Stimulated activated CD4-positive, alpha-beta T cell treated with anti-CD3 and anti-CD28 coated beads, Interleukin-1b, Interleukin-23, amount 100 ng/mL, for 48 hours (primary cell): ENCODE measurements at regions not wholly inside any gene's neighbourhood (a gene's known extent, or its start where the extent isn't known, plus 50 kb on each side); places are given as distances from the start of the nearest gene placed in this dataset.

Source experiments
- DNase-seq: peaks from one replicate; pipeline ENCODE4 v3.0.0-alpha.2; 2020

DNA sequence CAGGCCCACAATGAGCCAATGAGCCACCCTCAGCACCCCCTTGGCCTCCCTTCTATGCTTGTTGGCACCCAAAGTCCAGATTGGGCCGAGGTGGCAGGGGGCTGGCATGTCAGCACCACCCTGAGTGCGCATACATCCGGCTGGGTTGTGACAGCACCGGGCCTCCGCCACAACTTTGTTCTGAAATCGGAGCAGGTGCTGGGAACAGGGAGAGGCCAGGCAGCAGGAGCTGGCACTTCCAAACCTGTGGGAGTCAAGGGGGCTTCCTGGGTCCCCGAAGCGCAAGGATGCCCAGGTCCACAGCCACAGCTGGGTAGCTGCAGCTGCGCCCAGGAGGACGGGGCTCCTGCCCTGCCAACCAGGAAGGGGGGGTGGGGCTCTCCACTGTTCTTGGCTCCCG, 1911.9 kb upstream of the WWC1 start:
- no peak for DNase-seq

DNA sequence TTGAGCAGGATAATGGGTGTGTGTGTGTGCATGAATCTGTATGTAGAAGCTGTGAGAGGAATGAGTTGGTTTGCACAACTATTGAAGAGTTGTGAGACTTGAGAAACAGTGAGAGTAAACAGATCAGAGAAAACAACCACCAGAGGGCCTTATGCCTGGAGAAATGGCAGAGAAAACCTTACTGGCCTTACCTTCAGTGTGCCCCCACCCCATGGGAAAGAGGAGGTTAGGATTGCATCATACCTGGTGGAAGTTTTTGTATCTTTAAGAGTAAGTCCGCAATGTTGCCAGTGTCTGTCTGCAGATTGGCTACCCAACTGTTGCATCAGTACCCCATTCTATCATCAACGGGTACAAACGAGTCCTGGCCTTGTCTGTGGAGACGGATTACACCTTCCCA, 1909.4 kb upstream of the WWC1 start:
- no peak for DNase-seq

DNA sequence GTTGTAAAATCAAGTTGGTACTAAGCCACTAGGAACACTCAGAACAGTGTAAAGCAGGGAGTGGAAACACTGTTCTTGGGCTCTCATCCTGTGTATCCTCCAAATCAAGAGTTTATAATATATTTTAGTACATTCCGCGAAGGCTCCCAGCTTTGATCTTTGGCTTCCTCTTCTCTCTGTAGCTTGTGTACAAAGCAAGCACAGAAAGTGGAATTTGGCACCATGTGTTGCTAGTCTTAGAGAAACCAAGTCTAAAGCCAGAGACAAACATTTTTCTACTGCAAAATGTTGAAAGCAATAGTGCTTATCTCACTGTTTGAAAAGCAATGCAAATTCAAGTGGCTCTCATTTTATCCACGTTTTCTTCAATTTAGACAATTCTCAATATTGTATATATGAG, 1893.3 kb upstream of the WWC1 start:
- no peak for DNase-seq

DNA sequence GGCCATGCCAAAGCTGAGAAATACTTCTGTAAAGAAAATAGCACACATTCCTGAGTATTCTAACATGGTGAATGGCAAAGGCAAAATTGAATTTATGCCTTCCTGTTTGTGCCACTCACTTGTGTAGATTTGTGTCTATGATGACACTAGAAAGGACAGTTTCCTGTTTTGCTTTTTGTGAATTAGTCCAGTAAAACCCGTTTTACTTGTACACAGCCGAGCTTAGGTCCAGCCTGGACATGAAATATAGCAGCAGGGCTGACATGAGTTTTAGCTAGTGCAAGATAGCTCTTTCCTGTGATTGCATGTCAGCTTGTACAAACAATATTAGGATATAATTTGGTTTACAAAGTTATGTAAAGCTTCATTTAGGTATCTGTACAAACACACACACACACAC, 1891.7 kb upstream of the WWC1 start:
- DNase-seq: no peak

DNA sequence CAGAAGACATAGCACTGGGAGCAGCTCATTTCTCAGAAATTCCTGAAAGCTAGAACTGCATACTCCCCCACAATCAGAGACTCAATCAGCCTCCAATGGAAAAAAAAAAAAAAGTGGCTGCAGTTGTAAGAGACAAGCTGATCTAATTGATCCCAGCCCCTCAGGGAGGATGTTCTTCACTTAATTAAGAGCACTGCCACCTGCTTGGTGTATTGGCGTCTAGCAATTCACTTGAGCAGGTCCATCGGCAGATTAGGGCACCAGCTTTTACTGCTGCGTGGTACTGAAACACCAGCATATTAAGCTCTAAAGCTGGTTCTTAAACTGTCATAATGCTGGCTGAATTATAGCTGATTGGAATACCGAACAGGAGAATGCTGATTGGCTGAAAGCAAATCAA, 1890.1 kb upstream of the WWC1 start:
- no peak for DNase-seq

DNA sequence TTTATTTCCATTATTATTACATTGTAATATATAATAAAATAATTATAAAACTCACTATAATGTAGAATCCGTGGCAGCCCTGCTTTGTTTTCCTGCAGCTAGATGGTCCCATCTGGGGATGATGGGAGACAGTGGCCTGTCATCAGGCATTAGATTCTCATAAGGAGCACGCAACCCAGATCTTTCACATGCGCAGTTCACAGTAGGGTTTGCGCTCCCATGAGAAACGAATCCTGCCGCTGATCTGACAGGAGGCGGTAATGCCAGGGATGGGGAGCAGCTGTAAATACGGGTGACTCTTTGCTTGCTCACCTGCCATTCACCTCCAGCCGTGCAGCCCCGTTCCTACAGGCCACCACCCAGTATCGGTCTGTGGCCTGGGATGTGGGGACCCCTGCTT, 1879.3 kb upstream of the WWC1 start:
- DNase-seq: no peak

DNA sequence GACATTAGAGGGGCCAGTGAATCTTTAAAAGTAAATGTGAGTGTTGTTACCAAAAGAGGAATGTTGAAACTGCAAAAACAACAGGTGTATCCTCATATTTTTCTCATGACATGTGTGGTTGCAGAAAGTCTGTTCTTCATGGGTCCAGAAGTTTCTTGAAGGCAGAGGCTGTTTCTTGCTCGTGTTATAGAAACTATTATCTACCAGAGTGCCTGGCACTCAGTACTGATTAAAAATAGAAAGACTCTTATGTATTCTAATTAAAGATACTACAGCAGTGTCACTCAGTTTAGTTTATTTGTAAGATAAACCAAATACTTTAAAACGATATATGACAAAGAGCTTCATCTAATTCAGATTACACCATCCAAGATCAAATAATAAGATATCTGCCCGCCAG, 1864.2 kb upstream of the WWC1 start:
- DNase-seq: no peak

DNA sequence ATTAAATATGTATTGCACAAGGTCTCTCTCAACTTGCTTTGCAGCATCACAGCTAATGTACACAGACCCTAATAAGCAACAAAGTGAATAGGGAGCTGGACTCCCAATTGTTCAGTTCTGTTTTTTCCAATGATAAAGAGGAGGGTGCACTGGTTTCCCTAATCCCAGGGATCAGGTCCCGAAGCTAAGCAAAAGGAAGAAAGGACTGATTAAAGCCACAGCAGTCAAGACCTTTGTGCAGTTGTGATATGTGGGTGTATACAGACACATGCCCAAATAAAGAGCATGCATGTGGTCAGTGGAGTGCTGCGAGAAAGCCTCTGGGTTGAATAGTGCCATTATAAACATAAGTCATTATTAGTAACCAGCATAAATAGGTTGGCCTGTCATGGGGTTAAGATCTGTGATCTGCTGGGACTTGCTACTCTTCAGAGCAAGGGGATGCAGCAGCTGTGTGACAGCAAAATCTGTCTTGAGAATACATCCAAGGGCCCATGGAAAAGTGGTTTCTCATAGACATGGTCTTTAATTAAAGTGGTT, 1863.1 kb upstream of the WWC1 start:
- no peak for DNase-seq

DNA sequence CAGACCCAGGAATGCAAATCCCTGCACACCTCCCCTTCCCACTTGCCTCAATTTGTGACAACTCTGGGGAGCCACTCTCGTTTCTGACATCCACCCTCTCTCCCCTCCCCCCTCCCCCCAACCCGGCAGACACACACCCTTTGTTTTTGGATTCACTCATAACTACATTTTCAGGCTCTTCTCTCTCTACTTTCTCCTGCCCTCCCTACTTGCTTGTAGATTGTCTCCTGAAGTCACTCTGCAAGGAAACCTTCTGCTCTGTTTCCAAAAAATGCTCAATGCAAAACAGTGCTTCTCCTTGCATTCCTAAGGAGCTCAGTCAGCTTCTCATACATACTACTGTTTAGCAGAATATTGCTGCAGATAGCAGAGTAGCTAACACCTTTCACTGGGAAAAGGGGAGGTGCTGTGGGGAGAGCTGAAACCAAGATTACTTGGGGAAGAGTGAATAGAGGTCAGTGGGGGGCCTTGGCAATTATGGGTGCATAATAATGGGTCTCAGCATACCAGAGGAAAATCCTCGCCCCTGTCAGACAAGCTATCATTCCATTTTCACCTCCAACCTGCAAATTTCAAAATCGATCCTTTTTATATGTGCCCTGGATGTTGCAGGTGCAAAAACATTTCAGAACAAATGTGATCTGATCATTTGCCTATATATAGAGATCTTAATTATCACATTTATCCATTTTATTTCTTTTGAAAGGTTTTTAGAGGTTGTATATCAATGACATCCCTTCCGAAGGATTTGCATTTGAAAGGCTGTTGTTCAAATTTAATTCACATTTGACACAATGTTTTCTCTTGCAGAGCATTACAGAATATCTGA, 1860.7 kb upstream of the WWC1 start:
- DNase-seq: no peak

DNA sequence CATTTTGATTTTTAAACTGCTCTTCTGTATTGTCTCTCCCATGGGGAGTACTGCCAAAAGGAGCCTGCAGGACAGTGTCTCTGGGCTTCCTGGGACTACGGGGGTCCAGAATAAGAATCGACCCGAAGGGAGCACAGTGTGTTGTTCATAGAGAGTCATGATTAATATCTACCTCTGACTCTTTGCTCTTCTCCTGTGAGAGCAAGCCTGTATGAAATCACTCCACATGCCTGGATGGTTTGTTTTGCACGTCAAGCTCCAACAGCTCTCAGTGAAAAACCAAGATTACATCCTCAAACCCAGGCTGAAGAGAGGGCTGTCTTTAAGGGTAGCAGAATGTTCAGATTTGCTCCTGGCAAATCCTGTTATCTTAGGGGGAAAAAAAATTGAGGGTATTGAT, 1860.0 kb upstream of the WWC1 start:
- no peak for DNase-seq

DNA sequence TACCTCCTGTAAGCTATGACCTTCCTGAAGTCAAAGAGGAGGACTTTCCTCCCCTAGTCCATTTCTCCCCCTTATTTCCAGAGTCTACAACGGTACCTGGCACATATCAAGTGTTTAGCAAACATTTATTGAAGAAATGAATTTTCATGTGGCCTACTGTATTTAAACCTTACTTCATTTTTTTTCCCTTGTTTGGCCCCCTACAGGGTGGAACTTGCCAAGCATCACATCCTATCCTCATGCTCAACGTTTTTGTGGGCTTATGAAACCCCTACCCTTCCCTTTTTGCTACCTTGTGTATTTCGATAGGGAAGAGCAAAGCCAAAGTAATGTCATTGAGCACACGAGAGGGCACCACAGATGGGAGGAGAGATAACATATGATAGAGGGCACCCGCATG, 1857.8 kb upstream of the WWC1 start:
- DNase-seq: no peak

DNA sequence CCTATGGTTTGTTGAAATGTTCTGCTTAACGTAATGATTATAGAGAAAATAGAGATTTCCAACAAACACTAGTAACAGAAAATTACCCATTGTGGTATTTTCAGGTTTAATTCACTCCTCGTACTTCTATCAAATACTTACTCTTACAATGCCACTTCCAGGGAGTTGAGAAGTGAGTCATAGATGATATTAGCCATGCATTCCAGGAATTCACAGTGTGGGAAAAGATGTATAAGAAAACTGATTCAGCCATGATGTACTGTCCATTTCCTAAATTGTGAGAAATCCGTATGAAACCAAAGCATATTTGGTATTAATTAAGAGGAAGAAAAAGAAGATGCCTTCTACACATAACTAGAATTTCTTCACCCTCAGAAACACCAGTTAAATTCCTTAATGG, 1854.6 kb upstream of the WWC1 start:
- DNase-seq: no peak

DNA sequence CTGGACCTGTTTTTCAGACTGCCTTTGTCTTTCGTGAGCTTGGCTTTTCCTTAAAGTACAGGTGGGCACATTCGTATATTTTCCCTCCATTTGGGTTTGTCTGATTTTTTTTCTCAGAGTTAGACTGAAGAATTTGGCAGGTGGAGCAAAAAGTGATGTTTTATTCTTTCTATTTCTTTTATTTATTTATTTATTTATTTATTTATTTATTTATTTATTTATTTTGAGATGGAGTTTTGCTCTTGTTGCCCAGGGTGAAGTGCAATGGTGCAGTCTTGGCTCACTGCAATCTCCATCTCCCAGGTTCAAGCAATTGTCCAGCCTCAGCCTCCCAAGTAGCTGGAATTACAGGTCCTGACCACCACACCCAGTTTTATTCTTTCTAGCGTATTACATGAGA, 1805.1 kb upstream of the WWC1 start:
- DNase-seq: no peak

DNA sequence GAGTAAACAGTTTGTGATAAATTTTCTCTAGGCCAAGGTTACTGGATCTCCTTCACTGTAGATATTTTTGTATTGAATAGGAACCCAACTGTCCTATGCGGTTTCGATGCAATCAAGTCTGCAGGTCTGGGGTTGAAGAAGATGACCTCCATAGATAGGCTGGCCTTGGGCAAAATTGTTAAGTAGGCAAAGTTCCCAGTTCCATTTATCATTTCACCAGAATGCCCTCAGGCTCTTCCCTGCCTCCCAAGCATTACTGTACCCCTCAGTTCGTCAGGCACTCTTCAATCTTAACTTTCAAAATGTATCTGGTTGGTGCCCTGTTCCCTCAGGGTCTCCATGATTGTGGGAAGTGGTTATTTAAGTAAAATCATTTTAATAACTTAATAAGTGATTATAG, 1802.9 kb upstream of the WWC1 start:
- DNase-seq: no peak

DNA sequence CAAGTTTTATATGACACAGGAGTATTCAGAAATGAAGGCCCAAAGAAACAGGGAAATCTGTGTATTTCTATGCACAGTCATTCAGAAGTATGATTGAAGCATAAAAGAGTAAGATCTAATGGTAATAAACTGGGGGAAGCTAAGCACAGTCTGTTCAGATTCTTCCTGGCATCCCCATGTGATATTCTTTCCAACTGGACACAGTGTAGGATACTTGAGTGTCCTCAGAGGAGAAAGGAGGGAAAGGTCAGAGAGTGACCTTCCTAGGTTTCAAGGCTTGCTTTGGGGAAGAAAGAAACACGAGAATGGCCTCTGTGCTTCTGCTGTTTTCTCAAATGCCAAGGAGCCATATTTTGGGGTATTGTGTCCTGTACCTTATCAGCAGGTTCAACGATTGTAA, 1798.4 kb upstream of the WWC1 start:
- no peak for DNase-seq

DNA sequence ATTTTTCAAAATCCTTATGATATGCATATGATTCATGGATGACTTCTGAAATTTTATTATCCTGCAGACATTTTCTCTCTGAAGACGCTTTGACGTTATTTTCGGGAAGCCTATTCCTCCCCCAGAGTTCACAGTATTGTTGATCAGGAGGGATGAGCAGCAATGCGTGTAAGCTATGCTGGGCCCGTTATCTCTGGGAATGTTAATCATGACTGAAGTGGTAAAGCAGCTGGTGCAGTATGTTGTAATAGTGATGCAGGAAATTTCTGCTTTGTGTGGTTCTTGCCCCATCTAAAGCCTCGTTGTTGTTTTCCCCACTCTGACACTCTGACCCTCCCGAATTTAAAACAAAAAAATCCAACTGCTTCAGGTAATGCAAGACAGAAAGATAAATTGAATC, 1797.8 kb upstream of the WWC1 start:
- no peak for DNase-seq

DNA sequence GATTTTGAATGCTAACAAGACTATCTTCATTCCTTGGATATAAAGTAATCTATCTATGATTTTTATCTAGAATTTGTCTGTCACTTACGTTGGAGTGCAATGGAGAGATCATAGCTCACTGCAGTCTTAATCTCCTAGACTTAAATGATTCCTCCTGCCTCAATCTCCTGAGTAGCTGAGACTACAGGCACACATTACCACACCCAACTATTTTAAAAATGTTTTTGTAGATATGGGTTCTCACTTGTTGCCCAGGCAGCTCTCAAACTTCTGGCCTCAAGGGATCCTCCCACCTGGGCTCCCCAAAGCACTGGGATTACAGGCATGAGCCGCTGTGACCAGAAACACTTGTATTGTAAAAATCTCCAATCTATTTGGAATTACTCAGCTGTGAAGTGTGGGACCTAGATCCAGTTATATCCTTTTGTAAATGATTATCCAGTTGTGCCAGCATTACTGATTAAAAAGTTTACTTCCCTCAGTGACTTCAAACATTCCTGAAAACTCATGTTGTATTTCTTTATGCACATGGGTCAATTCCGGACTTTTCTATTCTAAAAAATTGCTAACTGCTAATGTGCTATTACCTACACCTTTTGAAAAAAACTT, 1793.8 kb upstream of the WWC1 start:
- no peak for DNase-seq

DNA sequence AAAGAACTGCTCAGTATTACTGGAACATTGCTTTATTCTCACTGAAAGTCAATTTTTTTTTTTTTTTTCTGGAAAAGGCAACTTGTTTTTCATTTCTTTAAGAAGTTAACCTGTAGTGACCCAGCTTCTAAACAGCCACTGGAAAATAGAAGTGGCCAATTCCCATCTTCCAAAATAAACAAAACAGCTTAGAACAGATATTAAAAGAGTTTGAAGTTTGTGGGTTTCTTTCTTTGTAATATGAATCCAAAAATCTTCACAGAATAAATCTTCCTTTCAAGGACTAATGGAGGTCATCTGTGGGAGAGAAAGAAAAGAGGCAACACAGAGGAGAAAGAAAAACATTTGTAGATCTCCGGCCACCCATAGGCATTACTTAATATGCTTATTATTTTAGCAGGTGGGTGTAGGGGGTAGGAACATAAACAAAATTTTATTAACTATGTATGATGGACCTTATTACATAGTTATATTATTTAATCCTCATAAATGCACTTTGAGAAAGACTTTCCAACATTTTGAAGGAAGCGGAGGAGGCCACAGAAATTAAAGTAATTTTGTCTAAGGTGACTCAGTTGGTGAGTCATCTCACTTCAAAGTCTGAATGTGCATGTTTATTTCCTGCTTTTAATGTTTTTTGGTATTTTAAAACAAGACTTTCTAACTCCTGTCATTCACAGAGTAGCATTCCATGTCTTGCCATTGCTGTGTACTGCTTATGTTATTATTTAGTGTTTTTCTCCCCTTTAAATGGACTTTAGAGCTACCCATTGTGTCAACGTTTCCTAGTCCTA, 1791.8 kb upstream of the WWC1 start:
- DNase-seq: no peak

DNA sequence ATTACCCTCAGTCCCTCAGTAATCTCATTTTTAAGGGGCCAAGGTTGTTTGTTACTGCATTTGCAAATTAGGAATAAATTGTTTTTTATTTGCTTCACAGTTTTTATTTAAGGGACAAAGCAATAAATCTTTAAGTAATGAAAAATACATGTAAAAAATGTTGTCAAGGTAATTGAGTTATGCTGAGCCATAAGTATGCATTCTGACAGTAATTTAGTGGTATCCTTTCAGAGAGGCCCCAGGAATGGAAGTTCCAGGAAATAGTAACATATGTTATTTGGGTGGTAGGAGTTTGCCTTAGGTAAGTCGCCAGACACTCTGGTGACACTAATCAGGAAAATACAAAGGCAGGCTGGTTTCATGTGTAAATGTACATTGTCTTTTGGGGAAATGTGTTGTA, 1787.9 kb upstream of the WWC1 start:
- no peak for DNase-seq

DNA sequence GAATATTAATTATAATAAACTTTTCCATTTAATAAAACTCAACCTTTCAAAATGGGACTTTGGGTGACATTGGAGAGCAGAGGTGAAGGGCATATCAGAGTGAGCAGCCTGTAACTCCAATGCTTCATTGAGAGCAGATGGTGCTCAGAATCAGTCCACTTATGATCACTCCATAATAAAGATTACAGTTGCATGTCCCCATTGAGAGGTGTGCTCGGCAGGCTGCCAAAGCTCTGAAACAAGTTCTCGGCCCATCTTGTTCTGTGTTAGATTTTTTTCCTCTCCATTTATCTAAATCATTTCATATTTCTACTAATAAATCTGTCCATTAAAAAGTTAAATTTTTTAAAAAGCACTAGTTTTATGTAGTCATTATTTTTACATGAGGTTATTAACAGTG, 1786.4 kb upstream of the WWC1 start:
- DNase-seq: no peak

DNA sequence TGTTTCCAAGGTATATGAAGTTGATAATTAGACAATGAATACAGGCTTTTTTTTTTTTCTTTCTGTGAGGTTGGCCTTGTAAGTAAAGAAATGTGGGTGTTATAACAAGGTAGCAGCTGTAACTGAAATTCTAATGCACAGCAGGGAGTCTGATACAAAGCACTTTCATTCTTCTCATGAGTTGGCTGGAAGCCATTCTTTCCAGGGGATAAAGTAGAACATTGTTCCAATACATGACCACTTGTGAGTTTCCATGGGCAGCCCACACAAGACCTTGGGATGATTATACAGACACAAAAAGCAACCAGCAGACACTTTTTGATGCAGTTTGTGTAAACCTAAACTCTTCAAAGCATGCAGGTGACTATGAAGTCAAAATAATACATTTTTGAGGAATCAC, 1785.9 kb upstream of the WWC1 start:
- DNase-seq: no peak

DNA sequence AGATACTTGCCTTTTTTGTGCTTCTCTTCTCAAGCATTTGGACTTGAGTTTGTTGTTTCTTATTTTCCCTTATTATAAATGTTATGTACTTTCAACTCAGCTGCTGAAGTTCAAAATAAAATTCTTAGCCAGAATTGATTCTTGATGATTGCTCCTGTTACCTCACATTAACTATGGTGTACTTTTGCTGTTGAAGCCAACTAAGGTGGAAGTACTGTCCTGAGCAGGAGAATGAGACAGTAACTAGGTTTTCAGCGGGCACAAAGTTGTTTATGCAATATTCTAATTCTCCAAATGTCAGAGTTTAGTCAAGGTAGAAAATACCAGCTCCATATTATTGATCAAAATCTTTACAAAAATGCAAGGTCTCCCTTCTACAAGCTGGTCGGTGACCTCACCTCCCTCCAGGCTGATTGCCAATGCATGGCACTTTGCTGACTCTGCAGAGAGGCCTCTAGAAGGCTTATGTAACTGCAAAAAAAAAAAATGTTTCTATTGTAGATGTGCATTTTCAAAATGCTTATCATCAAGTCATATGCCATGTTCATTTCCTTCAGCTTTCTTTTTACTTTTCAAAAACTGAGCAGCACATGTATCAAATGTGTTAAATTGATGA, 1783.5 kb upstream of the WWC1 start:
- DNase-seq: no peak

DNA sequence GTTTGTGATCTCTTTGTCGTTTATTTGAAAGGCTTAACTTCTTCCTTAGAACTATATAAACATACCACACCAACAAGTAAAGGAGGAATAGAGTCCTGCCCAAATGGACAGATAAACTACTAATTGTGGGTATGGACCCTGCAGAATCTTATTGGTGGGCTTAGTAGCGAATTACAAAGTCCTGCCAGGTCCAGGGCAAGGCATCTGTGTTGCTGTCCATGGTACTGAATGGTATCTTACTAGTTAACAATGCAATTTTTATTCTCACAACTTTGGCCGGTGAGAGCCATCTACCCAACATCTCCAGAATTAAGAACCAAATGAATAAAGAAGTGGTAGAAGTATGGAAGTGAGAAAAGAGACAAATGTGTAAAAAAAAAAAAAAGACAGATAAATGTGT, 1782.4 kb upstream of the WWC1 start:
- DNase-seq: no peak

DNA sequence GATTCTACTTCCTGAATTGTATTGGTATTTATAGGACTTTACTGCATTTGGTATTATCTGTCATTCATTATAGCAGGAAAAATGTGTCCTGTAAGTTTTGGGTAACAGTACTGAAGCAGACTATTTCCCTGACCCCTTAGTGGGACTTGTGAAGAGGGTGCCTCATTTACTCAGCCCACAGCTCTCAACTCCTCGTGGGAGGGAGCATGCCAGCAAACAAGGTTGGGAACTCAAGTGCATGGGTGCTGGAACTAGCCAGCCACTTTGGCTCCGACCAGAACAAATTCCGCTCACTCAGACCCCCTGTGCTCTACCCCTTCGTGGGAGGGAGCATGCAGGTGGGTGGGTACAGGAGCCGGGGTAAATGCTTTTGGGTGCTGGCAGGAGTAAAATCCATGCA, 1773.5 kb upstream of the WWC1 start:
- no peak for DNase-seq
